ENCODE measurements at regions not wholly inside any gene's neighbourhood (a gene's known extent, or its start where the extent isn't known, plus 50 kb on each side); places are given as distances from the start of the nearest gene placed in this dataset.

- Mint-ChIP-seq H3K27ac (no peak overlapping the region), H3K4me1 (peaks cover 19% of the 10 kb centered on the region)
Measured at GRCh38 chr2:8154936-8155335, 526.9 kb upstream of the ID2 start.

GRCh38 chr2:8157621-8158430, 524.0 kb upstream of the ID2 start:
- Mint-ChIP-seq H3K4me1 (peaks cover 17% of the 10 kb centered on the region), H3K27me3 (peaks cover 18% of the 10 kb centered on the region), H3K4me3 (no peak overlapping the region), H3K36me3 (ENCODE audit: low read depth) (no peaks in the 10 kb centered on the region), H3K9me3 (no peaks in the 10 kb centered on the region), H3K27ac (no peak overlapping the region)
- TF ChIP-seq CTCF (IDR thresholded peaks at IDR 0.05): no peak
- ChIA-PET POLR2A (interaction anchor here (0.5 kb wide), 1 partner anchor 358 kb away, joined by 3 read pairs; no protein-coding TSS in a partner anchor), CTCF (no interaction called here)
- intact Hi-C loops (cut with micrococcal nuclease): no loop called here
- ATAC-seq (ENCODE audit: low read depth) (no peak), DNase-seq (no peak)

More at GRCh38 chr2:8154936-8155335, 526.9 kb upstream of the ID2 start:
- TF ChIP-seq CTCF (IDR thresholded peaks at IDR 0.05): no peak
- ATAC-seq (ENCODE audit: low read depth): no peak
- intact Hi-C loops (cut with micrococcal nuclease): no loop called here
- Mint-ChIP-seq H3K9me3 (no peaks in the 10 kb centered on the region), H3K4me3 (no peak overlapping the region), H3K36me3 (ENCODE audit: low read depth) (no peaks in the 10 kb centered on the region), H3K27me3 (peaks cover 25% of the 10 kb centered on the region)
- POLR2A ChIA-PET: no interaction called here
- CTCF ChIA-PET: no interaction called here
- DNase-seq: no peak

- TF ChIP-seq CTCF (IDR thresholded peaks at IDR 0.05): no peak
- Mint-ChIP-seq H3K4me3 (no peak overlapping the region), H3K36me3 (ENCODE audit: low read depth) (no peaks in the 10 kb centered on the region), H3K27ac (no peak overlapping the region), H3K4me1 (peaks cover 12% of the 10 kb centered on the region), H3K27me3 (peaks cover 14% of the 10 kb centered on the region), H3K9me3 (no peaks in the 10 kb centered on the region)
- ATAC-seq (ENCODE audit: low read depth) (no peak), DNase-seq (no peak)
- CTCF ChIA-PET: no interaction called here
- intact Hi-C loops (cut with micrococcal nuclease): no loop called here
- POLR2A ChIA-PET: no interaction called here
Measured at GRCh38 chr2:8158711-8159110, 523.1 kb upstream of the ID2 start.

- ChIA-PET POLR2A (no interaction called here), CTCF (no interaction called here)
- H3K27me3 Mint-ChIP-seq: peaks cover 16% of the 10 kb centered on the region
- no peaks in the 10 kb centered on the region for H3K36me3 Mint-ChIP-seq (ENCODE audit: low read depth)
- ATAC-seq (ENCODE audit: low read depth) (no peak), DNase-seq (no peak)
- H3K4me1 Mint-ChIP-seq: peaks cover 9% of the 10 kb centered on the region
- intact Hi-C loops (cut with micrococcal nuclease): no loop called here
- H3K4me3 Mint-ChIP-seq: no peak overlapping the region
- no peak for TF ChIP-seq CTCF (IDR thresholded peaks at IDR 0.05)
- no peak overlapping the region for H3K27ac Mint-ChIP-seq
- H3K9me3 Mint-ChIP-seq: no peaks in the 10 kb centered on the region
Measured at GRCh38 chr2:8159211-8159965, 522.5 kb upstream of the ID2 start.

- ATAC-seq (ENCODE audit: low read depth): no peak
- CTCF ChIA-PET: no interaction called here
- POLR2A ChIA-PET: no interaction called here
- no peak for TF ChIP-seq CTCF (IDR thresholded peaks at IDR 0.05)
- H3K9me3 Mint-ChIP-seq: no peaks in the 10 kb centered on the region
- H3K36me3 Mint-ChIP-seq (ENCODE audit: low read depth): no peaks in the 10 kb centered on the region
- H3K4me1 Mint-ChIP-seq: peaks cover 4% of the 10 kb centered on the region
- H3K27me3 Mint-ChIP-seq: peaks cover 13% of the 10 kb centered on the region
- no peak for DNase-seq
- intact Hi-C loops (cut with micrococcal nuclease): no loop called here
- no peak overlapping the region for H3K27ac Mint-ChIP-seq
- no peak overlapping the region for H3K4me3 Mint-ChIP-seq
Measured at GRCh38 chr2:8159966-8160603, 521.8 kb upstream of the ID2 start.

Measured in activated B cell treated with CpG ODN at 0.5 μM for 24 hours (primary cell).